ENCODE measurements at regions not wholly inside any gene's neighbourhood (a gene's known extent, or its start where the extent isn't known, plus 50 kb on each side); places are given as distances from the start of the nearest gene placed in this dataset.
"Not testable (repeated sequence)": the region's sequence is repeated elsewhere in the genome, so short reads cannot be mapped to it uniquely, and the experiment has no call there.

DNA sequence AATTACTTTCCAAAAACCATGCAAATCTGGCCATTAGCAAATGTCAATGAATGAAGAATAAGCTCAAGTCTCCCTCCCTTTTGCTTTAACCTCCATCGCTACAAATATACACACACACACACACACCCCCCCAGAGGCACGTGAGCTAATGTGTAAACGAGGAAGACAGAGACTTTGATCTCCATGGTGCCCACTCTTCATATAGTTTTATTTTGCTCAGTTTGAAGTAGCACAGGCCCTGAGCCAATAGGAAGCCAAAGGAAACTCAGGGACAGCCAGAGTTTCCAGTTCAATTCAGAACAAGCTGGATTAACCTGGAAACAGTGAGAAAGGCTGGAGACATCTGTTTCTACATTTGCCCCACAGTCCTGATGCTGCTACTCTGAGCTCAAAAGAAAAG lies 248.4 kb upstream of the MEIS1 start:
- POLR2A ChIA-PET = no interaction called here
- CTCF ChIA-PET = no interaction called here

DNA sequence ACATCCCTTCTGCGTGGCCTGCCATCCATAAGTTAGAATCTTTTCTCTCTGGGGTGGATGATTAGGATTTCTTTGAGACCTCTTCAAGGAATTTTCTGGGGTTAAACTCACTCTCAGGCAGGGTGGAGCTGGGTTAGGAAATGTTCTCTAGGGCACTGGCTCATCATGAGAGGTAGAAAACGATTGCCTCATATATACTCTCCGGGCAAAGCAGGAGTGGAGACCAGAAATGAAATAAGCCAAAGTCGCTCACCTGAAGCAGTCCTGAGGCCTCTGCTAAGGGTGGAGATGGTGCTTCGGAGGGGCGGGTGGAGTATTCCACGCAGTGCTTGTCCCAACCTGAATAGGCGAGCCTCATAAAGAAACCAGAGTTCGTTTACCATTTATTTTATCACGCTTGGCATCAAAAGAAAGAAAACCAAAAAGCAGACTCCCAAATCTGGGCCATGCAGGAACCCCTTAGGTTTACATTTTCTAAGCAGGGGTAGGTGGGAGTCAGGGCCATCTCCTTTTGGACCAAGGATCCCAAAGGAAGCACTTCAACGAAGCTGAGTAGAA lies 249.3 kb upstream of the MEIS1 start:
- CTCF ChIA-PET = no interaction called here
- POLR2A ChIA-PET = no interaction called here

DNA sequence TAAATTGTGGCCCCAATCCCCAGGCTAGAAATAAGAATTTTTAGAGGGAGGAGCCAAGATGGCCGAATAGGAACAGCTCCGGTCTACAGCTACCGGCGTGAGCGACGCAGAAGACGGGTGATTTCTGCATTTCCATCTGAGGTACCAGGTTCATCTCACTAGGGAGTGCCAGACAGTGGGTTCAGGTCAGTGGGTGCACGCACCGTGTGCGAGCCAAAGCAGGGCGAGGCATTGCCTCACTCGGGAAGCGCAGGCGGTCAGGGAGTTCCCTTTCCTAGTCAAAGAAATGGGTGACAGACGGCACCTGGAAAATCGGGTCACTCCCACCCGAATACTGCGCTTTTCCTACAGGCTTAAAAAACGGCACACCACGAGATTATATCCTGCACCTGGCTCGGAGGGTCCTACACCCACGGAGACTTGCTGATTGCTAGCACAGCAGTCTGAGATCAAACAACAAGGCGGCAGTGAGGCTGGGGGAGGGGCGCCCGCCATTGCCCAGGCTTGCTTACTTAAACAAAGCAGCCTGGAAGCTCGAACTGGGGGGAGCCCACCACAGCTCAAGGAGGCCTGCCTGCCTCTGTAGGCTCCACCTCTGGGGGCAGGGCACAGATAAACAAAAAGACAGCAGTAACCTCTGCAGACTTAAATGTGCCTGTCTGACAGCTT lies 257.7 kb upstream of the MEIS1 start:
- CTCF ChIA-PET, POLR2A ChIA-PET: not testable (repeated sequence)

DNA sequence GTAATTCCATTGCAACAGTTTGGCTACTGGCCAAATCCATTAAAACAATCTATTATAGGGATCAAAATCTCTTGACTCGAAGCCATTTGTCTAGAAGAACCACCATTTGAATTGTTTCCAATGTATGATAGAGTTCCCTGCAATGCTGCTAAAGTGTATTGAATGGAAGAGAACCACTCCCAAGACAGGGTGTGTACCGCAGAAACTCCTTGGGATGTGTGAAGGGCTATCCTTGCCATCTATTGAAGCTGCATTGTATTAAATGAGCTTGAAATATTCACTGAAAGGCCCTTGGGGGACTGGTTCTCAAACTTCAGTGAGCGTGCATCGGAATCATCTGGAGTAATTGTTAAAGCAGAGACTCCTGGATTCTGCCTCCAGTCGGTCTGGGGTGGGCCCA lies 260.4 kb upstream of the MEIS1 start:
- CTCF ChIA-PET = no interaction called here
- POLR2A ChIA-PET = no interaction called here

DNA sequence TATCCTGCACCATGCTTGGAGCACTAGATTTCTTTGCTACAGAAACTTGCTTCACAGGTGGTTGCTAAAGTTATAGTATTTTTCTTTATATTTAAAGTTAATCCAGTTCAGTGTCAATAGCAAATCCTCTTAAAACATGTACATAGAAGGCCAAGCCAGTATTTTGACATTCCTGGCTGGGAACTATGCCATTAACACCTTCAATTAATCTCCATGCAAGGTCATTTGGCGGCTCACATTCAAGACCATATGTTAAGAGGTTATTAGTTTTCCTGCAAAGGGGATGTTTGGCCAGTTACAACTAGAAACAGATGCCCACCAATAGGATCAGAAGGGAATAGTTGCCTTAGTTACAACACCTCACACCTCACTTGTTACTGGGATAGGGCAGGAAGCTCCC lies 261.3 kb upstream of the MEIS1 start:
- POLR2A ChIA-PET = no interaction called here
- CTCF ChIA-PET = no interaction called here

DNA sequence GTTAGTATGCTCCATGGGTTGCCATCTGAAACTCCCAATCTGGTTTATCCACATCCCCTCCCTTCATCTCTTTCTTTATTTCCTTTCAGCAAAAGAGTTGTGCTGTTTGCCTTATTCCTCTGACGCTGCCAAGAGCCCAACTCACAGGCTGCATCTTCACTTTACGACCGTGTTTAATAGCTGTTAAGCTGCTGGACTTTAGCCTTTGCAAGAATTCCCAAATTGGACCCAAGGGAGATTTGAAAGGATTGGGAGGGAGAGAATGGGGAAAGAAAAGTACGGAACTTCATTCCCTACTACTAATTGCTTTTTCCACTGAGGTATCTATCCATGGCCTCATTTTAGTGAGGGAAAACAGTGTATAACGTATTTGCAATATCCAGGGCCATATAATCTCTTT lies 263.4 kb upstream of the MEIS1 start:
- ChIA-PET CTCF (no interaction called here), POLR2A (no interaction called here)

DNA sequence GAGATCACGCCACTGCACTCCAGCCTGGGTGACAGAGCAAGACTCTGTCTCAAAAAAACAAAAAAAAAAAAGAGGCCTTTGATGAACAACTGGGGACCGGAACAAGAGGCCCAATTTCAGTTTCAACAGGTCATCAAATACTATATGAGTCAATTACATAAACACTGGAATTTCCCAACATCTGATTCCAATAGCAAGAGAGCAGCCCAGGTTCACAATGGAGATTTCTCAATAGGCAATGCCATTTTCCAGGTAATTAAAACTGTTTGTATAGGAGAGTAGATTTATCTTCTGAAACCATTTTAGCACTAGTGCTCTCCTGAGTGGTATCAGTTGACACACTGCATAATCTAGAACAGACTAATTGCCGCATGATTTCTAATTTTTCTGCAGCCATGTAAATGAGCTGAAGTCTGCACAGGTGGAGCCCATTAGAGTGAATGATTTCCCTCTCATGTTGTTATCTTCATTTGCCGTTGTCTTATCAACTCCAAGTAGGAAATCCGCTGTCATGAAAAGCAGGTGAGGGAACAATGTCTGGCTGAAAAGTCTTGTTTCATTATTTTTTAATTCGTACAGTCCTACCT lies 264.1 kb upstream of the MEIS1 start:
- ChIA-PET POLR2A (no interaction called here), CTCF (no interaction called here)

DNA sequence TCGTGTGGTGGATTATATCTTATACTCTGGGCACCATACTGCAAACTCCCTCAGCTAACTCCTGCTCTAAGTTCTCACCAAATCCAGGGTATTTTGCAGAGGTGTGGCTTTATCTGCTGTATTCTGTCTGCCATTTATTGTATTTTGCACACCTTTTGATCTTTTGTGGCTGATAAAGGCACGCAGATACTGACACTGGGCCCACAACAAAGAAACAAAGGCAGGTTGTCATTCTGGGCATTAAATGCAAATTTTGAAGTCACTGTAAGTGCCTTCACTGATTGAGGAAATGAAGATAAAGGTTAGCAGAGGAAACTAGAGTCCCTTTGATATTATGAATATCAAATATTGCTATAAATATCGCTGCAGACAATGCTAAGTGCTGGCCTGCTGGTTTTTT lies 265.8 kb upstream of the MEIS1 start:
- ChIA-PET CTCF (no interaction called here), POLR2A (no interaction called here)

DNA sequence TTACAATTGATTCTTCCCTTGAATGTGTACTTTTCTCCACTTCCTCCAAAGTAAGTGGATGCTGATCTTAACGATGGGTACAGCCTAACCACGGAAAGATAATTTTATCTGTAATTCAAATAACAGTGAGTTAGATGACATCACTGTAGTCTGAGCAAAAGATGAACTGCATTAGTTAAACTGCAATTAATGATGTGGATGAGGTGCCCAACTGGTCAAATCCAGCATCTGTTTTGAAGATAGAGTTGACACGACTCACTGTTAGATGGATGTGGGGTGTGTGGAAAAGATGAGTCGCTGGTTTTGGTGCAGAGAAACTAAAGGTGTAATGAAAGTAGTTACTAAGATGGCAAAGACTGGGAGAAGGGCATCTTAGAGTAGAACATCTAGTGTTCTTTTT lies 270.5 kb upstream of the MEIS1 start:
- POLR2A ChIA-PET = no interaction called here
- CTCF ChIA-PET = no interaction called here

DNA sequence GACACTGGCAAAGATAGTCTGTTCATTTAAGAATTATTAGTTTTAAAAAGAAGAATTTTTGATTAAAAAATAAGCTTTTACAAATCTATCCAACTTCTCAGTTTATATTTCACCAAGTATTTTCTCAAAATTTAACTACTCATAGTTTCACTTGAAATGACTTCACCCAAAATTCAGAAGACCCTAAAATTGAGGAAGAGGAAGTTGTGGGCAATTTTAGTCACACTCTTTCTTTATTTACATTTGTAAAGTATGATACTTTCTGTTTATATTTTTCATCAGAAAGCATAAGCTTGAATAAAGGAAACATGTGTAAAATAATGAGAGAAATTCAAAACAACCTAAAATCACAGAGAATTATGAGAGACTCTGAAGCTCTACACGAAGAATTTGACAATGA lies 278.8 kb upstream of the MEIS1 start:
- CTCF ChIA-PET = no interaction called here
- POLR2A ChIA-PET = no interaction called here

DNA sequence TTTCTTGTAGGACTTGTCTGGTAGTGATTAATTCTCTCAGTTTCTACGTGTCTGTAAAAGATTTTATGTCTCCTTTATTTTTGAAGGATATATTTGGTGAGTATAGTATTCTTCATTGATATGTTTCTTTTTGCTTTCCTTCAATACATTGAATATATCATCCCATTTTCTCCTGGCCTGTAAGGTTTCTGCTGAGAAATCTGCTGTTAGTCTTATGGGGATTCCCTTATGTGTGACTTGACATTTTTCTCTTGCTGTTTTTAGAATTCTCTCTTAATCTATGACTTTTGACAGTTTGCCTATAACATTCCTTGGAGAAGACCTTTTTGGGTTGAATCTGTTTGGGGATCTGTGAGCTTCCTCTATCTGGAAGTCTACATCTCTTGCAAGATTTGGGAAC lies 281.0 kb upstream of the MEIS1 start:
- CTCF ChIA-PET = no interaction called here
- POLR2A ChIA-PET = no interaction called here

DNA sequence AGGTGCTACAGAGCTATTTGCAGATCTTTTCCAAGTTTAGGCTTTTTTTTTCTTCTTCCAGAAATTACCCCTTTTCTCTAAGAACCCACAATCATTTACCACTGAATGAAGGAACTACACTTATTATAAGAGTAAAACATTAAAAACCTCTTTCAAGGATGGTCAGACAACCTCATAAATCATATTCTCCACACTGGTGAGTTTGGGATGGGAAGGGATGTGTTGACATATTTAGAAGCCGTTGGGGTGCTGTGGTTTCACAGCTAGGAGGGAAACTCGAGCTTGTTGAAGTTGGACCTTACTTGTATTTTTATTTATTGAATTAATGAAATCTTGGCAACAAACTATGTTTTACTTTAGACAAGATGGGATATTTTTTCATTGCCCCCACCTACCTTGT lies 289.4 kb upstream of the MEIS1 start:
- ChIA-PET CTCF (no interaction called here), POLR2A (no interaction called here)

DNA sequence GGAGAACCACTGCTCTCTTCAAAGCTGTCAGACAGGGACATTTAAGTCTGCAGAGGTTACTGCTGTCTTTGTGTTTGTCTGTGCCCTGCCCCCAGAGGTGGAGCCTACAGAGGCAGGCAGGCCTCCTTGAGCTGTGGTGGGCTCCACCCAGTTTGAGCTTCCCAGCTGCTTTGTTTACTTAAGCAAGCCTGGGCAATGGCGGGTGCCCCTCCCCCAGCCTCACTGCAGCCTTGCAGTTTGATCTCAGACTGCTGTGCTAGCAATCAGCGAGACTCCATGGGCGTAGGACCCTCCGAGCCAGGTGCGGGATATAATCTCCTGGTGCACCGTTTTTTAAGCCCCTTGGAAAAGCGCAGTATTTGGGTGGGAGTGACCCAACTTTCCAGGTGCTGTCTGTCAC lies 290.6 kb upstream of the MEIS1 start:
- CTCF ChIA-PET = not testable (repeated sequence)

DNA sequence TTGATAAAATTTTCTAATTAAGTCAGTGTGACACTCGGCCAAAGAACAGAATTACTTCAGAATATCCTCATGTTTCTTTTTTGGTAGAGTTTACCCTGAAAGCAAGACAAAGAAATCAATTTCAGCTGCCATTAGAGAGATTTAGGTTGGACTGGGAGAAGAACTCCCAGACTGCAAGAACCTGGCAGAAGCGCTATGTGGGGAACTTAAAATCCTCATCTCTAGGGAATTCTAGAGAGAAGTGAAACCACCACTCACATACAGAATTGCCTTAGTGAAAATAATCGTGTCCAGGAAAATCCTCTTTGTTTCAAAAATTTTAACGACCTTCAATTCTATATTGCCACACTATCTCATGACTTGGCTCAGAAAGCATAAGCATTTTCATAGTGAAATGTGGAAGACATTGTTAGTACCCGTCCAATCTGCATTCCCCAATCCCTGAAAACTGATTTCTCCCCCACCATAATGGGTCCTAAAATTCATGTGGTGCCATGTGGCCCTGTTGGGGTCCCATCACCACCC lies 297.3 kb upstream of the MEIS1 start:
- CTCF ChIA-PET = no interaction called here

More for the DNA sequence above, 290.6 kb upstream of the MEIS1 start:
- POLR2A ChIA-PET = not testable (repeated sequence)

DNA sequence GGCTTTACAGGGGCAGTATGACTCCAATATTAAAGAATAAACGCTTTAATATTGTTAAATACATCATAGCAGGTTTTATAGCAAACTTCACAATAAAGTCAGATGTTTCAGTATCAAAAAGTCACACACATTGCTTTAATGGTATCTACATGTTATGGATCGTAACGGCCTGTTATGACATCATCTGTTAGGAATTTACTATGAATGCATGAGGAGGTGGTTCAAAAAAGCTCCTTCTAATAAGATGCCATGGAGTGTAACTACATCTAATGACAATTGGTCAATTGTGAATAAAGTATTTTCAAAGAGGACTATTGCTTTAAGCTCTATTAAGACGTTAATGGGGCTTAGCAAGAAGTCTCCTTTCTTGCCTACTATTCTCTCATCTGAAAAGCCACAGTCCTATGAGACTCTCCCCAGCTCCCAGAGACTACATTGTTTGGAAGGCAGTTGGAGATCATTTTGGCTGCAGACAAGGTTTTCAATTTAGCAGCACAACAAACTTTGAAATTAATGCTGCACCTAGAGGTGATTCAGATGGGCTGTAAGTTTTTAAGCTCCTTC lies 300.7 kb upstream of the MEIS1 start:
- ChIA-PET CTCF (no interaction called here), POLR2A (no interaction called here)

More for the DNA sequence above, 297.3 kb upstream of the MEIS1 start:
- POLR2A ChIA-PET = no interaction called here

DNA sequence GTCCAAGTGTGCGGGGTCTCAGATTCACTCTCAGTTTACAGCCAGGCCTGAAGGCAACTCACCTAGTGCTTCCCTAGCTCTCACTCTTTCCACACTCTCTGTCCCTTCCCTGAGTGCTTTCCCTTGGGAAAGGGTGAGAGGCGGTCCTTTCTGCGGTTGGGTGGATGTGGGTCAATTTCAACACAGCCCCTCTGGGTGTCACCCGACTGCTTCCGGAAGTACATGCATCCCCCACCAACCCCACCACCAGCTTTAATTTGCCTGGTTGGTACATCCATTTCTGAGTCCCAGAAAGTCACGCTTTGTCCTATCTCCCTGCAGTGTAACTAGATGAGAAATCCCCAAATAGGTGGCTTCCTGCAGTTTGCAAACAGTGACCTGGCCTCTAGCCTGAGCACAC lies 307.3 kb upstream of the MEIS1 start:
- CTCF ChIA-PET = no interaction called here
- POLR2A ChIA-PET = no interaction called here

DNA sequence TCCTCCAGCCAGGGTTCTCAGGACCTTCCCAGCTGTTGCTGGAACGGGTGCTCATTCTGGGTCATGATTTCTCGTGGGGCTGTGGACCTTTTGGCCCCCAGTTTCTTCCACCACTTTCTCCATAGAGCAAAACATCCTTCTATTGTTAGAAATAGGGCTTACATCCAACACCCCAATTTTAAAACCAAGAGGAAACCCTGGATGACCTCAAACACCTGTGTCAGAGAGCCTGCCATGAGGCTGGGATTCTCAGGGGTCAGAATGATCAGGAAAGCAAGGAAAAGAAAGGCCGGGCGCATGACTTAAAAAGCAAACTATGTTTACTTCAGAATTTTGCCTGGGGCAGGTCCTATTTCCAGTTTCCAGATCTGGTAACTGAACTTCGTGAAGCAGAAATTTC lies 307.9 kb upstream of the MEIS1 start:
- ChIA-PET CTCF (no interaction called here), POLR2A (no interaction called here)

DNA sequence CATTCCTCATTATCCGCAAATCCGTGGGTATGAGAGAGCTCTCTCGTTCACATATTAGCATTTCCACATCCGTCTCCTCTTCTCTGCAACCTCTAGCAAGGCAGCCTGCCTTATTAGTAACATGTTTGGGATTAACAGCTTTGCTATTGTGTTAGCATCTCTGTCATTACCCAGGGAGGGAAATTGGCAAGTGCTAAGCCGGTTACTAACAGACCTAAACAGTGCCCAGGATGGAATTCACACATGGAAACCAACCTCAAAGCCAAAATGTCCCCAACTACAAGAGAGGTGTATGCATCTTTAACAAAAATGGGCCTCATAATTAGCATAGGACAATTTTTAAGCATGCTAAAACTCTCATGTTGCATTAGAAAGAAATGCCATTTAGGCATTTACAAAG lies 309.0 kb upstream of the MEIS1 start:
- ChIA-PET CTCF (interaction anchor here (0.6 kb wide), 1 partner anchor 1367 kb away, joined by 3 read pairs; no protein-coding TSS in a partner anchor), POLR2A (no interaction called here)

DNA sequence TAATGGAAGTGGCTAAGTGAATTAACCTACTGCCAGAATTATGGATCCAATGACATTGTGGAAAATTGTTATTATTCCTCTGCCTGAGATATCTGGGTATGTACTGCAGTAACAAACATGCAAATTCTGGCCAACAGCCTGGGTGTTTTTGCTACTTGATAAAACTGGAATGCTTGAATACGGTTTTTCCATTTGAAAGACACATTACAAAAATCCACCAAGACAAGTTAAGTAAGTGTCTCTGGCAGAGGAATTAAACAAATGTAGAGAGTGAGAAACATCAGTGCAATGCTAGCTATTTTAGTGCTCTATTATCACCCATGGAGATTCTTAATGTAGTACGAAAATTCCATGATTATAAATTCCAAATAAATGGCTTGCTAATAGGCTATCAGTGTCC lies 312.4 kb upstream of the MEIS1 start:
- ChIA-PET POLR2A (no interaction called here), CTCF (no interaction called here)

DNA sequence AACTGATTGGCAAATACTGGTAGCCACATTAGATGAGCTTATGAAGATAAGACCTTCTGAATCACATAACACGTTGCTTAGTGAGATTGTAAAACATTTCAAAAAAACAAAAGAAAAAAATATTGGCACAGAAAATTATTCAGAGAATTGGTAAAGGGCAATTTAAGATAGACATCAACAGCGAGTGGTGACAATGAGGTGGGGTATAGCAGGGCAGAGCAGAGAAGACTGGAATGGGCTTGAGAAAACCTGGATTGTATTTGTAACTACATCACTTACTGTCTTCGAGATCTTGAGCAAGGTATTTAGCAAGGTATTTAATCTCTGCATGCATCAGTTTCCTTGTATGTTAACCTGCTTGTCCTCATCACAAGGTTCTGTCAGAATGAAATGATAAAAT lies 313.0 kb upstream of the MEIS1 start:
- POLR2A ChIA-PET = no interaction called here
- CTCF ChIA-PET = no interaction called here

DNA sequence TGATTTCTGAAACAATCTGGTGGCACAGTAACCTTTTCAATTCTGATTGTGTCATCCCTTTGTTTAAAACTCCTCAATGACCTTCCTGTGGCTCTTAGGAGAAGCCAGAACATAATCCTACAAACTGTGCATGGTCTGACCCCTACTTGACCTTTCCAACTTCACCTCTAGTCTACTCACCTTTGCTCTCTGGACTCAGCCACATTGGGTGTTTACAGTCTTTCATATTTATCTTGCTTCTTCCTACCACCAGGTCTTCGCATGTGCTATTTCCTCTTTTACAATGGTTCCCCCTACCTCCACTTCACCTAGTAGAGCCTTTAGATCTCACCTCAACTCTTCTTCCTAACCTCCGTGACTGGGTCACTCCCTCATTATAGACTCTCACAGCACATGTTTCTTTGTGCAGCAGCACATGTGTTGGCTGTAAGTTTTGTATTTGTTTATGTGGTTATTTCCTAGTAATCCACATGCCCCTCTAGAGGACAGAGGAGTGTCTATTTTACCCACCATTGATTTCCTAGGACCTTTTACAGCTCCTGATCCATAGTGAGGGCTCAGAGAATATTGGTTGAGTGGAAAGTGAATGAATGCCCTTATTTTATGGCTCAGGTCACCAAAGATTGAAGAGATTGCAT lies 320.8 kb upstream of the MEIS1 start:
- ChIA-PET CTCF (no interaction called here), POLR2A (no interaction called here)

All from activated CD8-positive, alpha-beta memory T cell treated with anti-CD3 and anti-CD28 coated beads for 36 hours (primary cell).